Uterus (tissue), 2 donors: ENCODE measurements at regions not wholly inside any gene's neighbourhood (a gene's known extent, or its start where the extent isn't known, plus 50 kb on each side); places are given as distances from the start of the nearest gene placed in this dataset.

Source experiments
- POLR2A ChIP-seq, 2 donors: fragments of 450-650 bp; IDR thresholded peaks; one replicate each; pipeline ENCODE4 v1.6.1; 2016; ENCODE audit warnings: antibody characterized with exemption in 2 of 2, mild to moderate bottlenecking in 1 of 2, moderate library complexity in 1 of 2
- TF ChIP-seq, protein P1 (sequence below), 4 experiments: fragments of 200-600 bp in 2 of 4; fragments of 450-650 bp in 2 of 4; sonication (generic) in 2 of 4; IDR thresholded peaks; one replicate each; pipeline ENCODE4 v1.5.1; 2016 to 2019; ENCODE audit warnings: antibody characterized with exemption in 4 of 4, mild to moderate bottlenecking in 2 of 4, moderate library complexity in 1 of 4

DNA sequence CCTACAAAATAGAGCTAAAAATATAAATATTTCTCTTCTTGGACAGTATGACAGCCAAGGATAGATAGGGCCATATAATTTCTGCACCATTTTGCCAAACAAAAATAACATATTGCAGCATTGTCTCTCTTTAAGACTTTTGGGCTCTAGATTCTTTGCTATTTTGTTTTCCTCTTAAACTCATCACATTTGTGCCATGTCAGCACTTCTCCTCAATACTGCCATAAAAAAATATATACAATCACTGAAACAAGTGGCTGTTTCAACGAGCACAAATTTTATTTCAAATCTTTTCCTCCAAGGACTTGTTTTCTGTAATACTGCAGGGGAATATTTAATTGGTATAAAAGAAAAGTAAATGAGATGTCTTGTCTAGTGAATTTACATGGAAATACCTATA is 1570.0 kb upstream of the NUDT12 start:
- TF ChIP-seq, protein P1, sequence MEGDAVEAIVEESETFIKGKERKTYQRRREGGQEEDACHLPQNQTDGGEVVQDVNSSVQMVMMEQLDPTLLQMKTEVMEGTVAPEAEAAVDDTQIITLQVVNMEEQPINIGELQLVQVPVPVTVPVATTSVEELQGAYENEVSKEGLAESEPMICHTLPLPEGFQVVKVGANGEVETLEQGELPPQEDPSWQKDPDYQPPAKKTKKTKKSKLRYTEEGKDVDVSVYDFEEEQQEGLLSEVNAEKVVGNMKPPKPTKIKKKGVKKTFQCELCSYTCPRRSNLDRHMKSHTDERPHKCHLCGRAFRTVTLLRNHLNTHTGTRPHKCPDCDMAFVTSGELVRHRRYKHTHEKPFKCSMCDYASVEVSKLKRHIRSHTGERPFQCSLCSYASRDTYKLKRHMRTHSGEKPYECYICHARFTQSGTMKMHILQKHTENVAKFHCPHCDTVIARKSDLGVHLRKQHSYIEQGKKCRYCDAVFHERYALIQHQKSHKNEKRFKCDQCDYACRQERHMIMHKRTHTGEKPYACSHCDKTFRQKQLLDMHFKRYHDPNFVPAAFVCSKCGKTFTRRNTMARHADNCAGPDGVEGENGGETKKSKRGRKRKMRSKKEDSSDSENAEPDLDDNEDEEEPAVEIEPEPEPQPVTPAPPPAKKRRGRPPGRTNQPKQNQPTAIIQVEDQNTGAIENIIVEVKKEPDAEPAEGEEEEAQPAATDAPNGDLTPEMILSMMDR (IDR thresholded peaks at IDR 0.05) = no peak
- TF ChIP-seq POLR2A (IDR thresholded peaks at IDR 0.05) = no peak
